ENCODE measurements at regions not wholly inside any gene's neighbourhood (a gene's known extent, or its start where the extent isn't known, plus 50 kb on each side); places are given as distances from the start of the nearest gene placed in this dataset.

GRCh38 chr3:191962324-191962723 is 501.4 kb downstream of the PYDC2 start:
- intact Hi-C loops (cut with DNase I), result no loop called here
- 62% methylated on average over 1 of the region's 1 CpG for WGBS
- Histone ChIP-seq H3K9me3 (no peaks in the 10 kb centered on the region), H3K27me3 (no peaks in the 10 kb centered on the region), H3K4me1 (peaks cover 0 to 8% (median 3%) of the 10 kb centered on the region in 4 donors), H3K36me3 (no peaks in the 10 kb centered on the region), H3K4me3 (no peak overlapping the region), H3K27ac (replicated peaks in 1 of 4) (no peak overlapping the region)
- no peak for DNase-seq (ENCODE audit: extremely low spot score)
- TF ChIP-seq POLR2AphosphoS5 (IDR thresholded peaks at IDR 0.05) (no peak), POLR2A (IDR thresholded peaks at IDR 0.05; ENCODE audit: low read depth) (no peak), EP300 (IDR thresholded peaks at IDR 0.05) (no peak), CTCF (IDR thresholded peaks at IDR 0.05) (no peak)

- no peak for DNase-seq (ENCODE audit: extremely low spot score)
- Histone ChIP-seq H3K36me3 (no peaks in the 10 kb centered on the region), H3K4me1 (peaks cover 0 to 8% (median 3%) of the 10 kb centered on the region in 4 donors), H3K27ac (replicated peaks in 1 of 4) (no peak overlapping the region), H3K9me3 (no peaks in the 10 kb centered on the region), H3K27me3 (no peaks in the 10 kb centered on the region), H3K4me3 (no peak overlapping the region)
- TF ChIP-seq CTCF (IDR thresholded peaks at IDR 0.05), result no peak
- TF ChIP-seq EP300 (IDR thresholded peaks at IDR 0.05), result no peak
- no peak for TF ChIP-seq POLR2AphosphoS5 (IDR thresholded peaks at IDR 0.05)
- TF ChIP-seq POLR2A (IDR thresholded peaks at IDR 0.05; ENCODE audit: low read depth), result no peak
- 69% methylated on average over 3 of the region's 3 CpGs for WGBS
- intact Hi-C loops (cut with DNase I), result no loop called here
Observed at GRCh38 chr3:191963182-191963581, 502.2 kb downstream of the PYDC2 start.

- no peaks in the 10 kb centered on the region for H3K36me3 ChIP-seq
- H3K27ac ChIP-seq (replicated peaks in 1 of 4), result no peak overlapping the region
- H3K4me1 ChIP-seq, result no peaks in the 10 kb centered on the region
- no peaks in the 10 kb centered on the region for H3K9me3 ChIP-seq
- intact Hi-C loops (cut with DNase I), result no loop called here
- H3K4me3 ChIP-seq, result no peak overlapping the region
- no peak for DNase-seq (ENCODE audit: extremely low spot score)
- no peak for TF ChIP-seq EP300 (IDR thresholded peaks at IDR 0.05)
- TF ChIP-seq POLR2A (IDR thresholded peaks at IDR 0.05; ENCODE audit: low read depth), result no peak
- no peak for TF ChIP-seq POLR2AphosphoS5 (IDR thresholded peaks at IDR 0.05)
- no peak for TF ChIP-seq CTCF (IDR thresholded peaks at IDR 0.05)
- no peaks in the 10 kb centered on the region for H3K27me3 ChIP-seq
- WGBS, result 80% methylated on average over 3 of the region's 3 CpGs
Observed at GRCh38 chr3:191966556-191966955, 505.6 kb downstream of the PYDC2 start.

DNA sequence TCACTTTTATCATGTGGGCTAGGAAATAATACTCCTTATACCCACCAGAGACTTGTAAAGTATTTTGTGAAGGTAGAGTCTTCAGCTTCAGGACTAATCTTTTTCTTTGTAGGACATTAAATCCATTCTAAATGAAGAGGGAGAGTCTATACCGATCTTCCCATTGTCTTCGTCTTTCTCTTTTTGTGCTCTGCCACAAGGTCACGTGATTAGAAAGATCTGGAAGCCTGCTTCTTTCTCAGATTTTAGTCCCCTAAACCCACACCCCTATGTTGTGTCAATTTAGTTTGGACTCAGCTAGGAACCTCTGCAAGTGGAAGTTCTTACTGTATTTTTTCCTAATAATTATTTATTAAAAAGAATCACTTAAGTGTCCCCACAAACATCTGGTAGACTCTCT is 507.3 kb downstream of the PYDC2 start:
- Histone ChIP-seq H3K4me3 (no peak overlapping the region), H3K27ac (replicated peaks in 1 of 4) (no peak overlapping the region), H3K27me3 (no peaks in the 10 kb centered on the region), H3K4me1 (no peaks in the 10 kb centered on the region), H3K9me3 (no peaks in the 10 kb centered on the region), H3K36me3 (no peaks in the 10 kb centered on the region)
- intact Hi-C loops (cut with DNase I), result no loop called here
- TF ChIP-seq POLR2A (IDR thresholded peaks at IDR 0.05; ENCODE audit: low read depth) (no peak), EP300 (IDR thresholded peaks at IDR 0.05) (no peak), CTCF (IDR thresholded peaks at IDR 0.05) (no peak), POLR2AphosphoS5 (IDR thresholded peaks at IDR 0.05) (no peak)
- WGBS, result 78% methylated on average over 3 of the region's 3 CpGs
- no peak for DNase-seq (ENCODE audit: extremely low spot score)

DNA sequence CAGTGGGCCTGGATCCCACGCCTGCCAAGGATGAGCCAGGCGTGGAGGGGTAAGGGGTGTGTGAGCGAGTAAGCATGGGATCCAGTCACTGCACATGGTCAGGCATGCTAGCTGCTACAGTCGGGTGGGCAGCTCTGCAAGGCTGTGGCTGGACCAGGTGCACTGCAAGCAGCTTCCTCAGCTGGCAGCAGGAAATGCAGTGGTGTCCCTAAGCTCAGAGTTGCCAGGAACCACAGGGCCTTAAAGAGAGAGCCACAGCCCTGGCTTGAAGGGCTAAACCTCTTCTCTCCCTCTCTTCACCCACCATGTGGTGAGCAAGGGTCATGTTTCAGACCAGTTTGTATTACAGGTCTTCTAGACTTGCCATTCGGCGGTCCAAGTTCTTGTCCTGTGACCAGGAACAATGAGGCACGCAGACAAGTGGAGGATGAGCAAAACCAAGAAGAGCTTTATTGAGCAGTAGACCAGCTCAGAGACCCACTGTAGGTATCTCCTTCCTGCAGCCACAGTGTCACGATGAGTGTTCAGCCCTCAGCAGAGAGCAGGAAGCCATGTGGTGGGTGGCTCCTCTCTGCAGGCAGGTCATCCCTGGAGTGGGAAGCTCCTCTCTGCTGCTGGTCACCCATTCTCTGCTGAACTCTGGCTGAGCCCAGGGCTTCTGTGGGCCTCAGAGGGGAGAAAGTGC is 511.9 kb downstream of the PYDC2 start:
- Histone ChIP-seq H3K4me1 (no peaks in the 10 kb centered on the region), H3K4me3 (no peak overlapping the region), H3K27me3 (no peaks in the 10 kb centered on the region), H3K9me3 (no peaks in the 10 kb centered on the region), H3K27ac (replicated peaks in 1 of 4) (no peak overlapping the region), H3K36me3 (no peaks in the 10 kb centered on the region)
- 85% methylated on average over 7 of the region's 8 CpGs for WGBS
- intact Hi-C loops (cut with DNase I), result no loop called here
- TF ChIP-seq CTCF (IDR thresholded peaks at IDR 0.05) (no peak), POLR2A (IDR thresholded peaks at IDR 0.05; ENCODE audit: low read depth) (no peak), EP300 (IDR thresholded peaks at IDR 0.05) (no peak), POLR2AphosphoS5 (IDR thresholded peaks at IDR 0.05) (no peak)
- DNase-seq (ENCODE audit: extremely low spot score), result no peak

Measured in esophagus muscularis mucosa (tissue), 4 donors.